Posterior vena cava (tissue), 2 donors: ENCODE measurements at regions not wholly inside any gene's neighbourhood (a gene's known extent, or its start where the extent isn't known, plus 50 kb on each side); places are given as distances from the start of the nearest gene placed in this dataset.
"Not testable (repeated sequence)": the region's sequence is repeated elsewhere in the genome, so short reads cannot be mapped to it uniquely, and the experiment has no call there.

ENCODE experiments used
- DNase-seq: peaks from one replicate; pipeline ENCODE4 v3.0.0-alpha.2; 2020; ENCODE audit warnings: low spot score
- intact Hi-C, 2 donors: fragments of 100-400 bp; cut with DNase I; formaldehyde crosslinking; loops; one replicate each; pipeline versions ENCODE4 v1.14.1 to v1.14.2; 2022 to 2023
- donor health status: DM: yes; HTN: yes; CAD: no.
- donor health status: DM: yes; HTN: yes; CAD: no.

DNA sequence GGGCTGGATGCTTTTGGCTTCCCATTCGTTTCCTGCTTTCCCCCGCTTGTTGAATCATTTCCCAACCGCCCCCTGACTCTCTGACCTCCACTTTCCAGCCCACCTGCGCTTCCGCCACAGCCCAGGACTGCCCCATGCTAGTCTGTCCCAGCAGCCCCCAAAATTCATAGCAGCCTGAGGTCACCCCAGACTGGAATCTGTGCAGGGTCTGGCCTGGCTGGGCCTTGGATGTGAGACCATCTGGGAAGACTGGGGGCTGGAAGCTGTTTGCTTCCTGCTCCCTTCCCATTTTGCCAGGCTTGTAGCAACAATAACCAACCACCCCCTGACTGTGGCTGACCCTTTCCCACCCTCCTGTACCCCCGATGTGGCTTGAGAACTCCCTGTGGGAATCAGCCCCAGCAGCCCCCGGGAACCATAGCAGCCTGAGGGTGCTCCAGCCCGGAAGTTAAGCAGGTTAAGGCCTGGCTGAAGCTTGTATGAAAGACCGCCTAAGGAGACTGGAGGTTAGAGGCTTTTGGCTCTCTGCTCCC, 2290.8 kb downstream of the TP53TG3F start:
- intact Hi-C loops, result no loop called here
- DNase-seq, result no peak

DNA sequence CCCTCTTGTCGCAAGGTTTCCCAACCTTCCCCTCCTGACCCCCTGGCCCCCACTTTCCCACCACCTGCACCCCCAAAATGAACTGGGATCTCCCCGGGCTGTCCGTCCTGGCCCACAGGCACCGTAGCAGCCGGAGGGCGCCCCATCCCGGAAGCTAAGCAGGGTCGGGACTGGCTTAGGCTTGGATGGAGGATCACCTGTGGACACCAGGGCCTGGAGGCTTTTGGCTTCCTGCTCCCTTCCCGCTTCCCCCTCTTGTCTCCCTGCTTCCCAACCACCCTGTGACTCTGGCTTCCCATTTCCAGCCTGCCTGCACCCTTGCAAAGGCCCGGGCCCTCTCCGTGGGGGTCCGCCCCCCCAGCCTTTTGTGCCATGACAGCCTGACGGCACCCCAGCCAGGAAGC, 2291.3 kb downstream of the TP53TG3F start:
- DNase-seq, result no peak
- intact Hi-C loops, result no loop called here

DNA sequence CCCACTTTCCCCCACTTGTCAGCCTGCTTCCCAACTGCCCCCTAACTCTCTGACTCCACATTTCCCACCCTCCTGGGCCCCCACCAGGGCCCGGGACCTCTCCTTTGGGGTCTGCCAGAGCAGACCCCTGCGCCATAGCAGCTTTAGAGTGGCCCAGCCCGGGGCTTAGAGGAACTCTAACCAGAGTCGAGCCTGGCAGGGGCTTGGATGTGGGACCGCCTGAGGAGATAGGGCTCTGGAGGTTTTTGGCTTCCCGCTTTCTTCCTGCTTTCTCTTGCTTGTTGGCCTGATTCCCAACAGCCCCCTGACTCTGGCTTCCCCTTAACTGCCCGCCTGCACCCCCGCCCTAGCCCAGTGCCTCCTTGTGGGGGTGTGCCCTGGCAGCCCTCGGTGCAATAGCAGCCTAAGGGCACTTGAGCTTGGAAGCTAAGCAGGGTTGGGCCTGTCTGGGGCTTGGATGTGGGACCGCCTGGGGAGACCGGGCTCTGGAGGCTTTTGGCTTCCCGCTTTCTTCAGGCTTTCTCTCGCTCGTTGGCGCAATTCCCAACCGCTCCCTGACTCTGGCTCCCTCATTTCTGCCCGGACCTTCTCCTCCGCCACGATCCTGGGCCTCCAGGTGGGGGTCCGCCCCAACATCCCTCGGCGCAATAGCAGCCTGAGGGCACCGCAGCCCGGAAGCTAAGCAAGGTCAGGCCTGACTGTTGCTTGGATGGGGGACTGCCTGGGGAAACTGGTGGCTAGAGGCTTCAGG, 2292.0 kb downstream of the TP53TG3F start:
- intact Hi-C loops, result no loop called here
- no peak for DNase-seq

DNA sequence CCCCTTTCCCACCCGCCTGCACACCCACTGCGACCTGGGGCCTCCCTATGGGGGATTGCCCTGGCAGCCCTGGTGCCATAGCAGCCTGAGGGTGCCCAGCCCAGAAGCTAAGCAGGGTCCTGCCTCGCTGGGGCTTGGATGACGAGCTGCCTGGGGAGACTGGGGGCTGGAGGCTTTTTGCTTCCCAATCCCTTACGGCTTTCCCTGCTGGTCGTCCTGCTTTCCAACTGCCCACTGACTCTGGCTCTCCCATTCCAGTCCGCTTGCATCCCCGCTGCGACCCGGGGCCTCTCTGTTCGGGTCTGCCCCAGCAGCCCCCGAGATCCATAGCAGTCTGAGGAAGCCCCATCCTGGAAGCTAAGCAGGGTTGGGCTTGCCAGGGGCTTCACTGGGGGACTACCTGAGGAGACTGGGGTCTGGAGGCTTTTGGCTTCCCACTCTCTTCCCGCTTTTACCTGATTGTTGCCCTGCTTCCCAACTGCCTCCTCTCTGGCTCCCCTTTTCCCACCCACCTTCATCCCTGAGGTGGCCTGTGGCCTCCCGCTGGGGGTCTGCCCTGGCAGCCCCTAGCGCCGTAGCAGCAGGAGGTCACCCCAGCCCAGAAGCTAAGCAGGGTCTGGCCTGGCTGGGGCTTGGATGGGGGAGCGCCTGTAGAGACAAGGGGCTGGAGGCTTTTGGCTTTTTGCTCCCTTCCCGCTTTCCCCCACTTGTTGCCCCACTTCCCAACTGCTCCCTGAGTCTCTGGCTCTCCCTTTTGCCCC, 2292.8 kb downstream of the TP53TG3F start:
- intact Hi-C loops, result no loop called here
- DNase-seq, result no peak

DNA sequence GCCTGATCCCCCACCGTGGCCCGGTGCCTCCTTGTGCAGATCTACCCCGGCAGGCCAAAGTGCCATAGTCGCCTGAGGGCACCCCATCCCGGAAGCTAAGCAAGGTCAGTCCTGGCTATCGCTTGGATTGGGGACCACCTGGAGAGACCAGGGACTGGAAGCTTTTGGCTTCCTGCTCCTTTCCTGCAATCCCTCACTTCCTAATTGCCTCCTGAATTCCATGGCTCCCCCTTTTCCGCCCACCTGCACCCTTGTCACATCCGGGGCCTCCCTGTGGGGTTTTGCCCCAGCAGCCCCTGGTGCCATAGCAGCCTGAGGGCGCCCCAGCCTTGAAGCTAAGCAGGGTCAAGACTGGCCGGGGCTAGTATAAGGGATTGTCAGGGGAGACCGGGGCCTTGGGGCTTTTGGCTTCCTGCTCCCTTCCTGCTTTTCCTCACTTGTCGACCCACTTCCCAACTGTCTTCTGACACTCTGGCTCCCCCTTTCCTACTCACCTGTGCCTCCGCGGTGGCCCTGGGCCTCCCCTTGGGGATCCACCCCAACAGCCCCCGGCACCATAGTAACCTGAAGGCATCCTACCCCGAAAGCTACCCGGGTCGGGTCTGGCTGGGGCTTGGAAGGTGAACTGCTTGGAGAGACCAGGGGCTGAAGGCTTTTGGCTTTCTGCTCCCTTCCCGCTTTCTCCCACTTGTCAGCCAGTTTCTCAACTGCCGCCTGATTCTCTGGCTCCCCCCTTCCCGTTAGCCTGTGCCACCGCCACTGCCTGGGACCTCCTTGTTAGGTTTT, 2293.6 kb downstream of the TP53TG3F start:
- DNase-seq, result peak; percentile 66
- intact Hi-C loops, result no loop called here

DNA sequence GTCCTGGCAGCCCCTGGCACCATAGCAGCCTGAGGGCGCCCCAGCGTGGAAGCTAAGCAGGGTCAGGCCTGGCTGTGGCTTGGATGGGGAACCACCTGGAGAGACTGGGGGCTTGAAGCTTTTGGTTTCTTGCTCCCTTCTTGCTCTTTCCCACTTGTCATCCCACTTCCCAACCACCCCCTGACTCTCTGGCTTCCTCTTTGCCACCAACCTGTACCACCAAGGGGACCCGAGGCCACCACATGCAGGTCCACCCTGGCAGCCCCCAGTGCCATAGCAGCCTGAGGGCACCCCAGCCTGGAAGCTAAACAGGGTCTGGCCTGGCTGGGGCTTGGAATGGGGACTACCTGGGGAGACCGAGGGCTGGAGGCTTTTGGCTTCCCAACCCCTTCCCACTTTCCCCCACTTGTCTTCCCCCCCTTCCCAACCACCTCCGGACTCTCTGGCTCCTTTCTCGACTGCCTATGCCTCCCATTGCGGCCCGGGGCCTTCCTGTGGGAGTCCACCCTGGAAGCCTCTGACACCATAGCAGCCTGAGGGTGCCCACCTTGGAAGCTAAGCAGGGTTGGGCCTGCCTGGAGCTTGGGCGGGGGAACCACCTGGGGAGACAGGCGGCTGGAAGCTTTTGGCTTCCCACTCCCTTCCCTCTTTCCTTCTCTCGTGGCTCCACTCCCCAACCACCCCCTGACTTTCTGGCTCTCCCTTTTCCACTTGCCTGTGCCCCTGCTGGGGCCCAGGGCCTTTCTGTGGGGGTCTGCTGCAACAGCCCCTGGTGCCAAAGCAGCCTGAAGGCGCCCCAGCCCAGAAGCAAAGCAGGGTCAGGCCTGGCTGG, 2294.4 kb downstream of the TP53TG3F start:
- peak; percentile 50 for DNase-seq
- intact Hi-C loops, result no loop called here

DNA sequence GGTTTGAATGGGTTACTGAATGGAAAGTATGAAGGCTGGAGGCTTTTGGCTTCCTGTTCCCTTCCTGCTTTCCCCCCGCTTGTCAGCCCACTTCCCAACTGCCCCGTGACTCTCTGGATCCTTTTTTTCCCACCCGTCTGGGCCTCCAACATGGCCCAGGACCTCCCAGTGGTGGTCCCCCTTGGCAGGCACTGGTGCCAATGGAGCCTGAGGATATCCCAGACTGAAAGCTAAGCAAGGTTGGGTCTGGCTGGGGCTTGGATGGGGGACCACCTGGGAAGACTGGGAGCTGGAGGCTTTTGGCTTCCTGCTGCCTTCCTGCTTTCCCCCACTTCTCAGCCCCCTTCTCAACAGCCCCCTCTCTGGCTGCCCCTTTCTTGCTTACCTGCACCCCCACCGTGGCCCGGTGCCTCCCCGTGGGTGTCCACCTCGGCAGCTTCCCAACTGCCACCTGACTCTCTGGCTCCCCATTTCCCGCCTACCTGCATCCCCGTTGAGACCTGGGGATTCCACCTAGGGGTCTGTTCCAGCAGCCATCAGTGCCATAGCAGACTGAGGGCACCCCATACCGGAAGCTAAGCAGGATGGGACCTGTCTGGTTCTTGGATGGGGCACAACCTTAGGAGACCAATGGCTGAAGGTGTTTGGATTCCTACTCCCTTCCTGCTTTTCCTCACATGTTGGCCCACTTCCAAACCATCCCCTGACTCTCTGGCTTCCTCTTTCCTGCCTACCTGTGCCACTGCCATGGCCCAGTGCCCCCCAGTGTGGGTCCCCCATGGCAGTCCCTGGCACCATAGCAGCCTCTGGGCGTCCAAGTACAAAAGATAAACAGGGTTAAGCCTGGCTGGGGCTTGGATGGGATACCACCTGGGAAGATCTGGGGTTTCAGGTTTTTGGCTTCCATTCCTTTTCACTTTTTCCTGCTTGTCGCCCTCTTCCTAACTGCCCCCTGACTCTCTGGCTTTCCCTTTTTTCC, 2295.3 kb downstream of the TP53TG3F start:
- peak; percentile 38 for DNase-seq
- intact Hi-C loops, result no loop called here

DNA sequence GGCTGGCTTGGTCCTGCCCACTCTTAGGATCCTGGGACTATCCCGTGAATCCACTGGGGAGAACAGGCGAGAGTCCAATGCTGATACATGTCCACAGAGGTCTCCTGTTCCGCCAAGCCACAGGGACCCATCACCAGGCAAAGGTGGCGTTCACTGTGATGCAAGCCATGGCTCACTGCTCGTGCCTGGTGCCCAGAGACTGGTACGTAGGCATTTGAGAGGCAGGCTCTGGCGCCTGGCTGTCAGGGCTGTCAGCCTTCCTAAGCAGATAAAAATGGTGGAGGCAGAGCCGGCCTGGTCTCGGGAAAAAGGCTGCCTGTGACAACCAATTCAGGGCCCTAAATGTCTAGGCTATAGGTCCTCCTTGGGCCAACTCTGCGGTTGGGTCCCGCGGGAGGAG, 2329.0 kb downstream of the TP53TG3F start:
- no peak for DNase-seq
- intact Hi-C loops, result no loop called here

DNA sequence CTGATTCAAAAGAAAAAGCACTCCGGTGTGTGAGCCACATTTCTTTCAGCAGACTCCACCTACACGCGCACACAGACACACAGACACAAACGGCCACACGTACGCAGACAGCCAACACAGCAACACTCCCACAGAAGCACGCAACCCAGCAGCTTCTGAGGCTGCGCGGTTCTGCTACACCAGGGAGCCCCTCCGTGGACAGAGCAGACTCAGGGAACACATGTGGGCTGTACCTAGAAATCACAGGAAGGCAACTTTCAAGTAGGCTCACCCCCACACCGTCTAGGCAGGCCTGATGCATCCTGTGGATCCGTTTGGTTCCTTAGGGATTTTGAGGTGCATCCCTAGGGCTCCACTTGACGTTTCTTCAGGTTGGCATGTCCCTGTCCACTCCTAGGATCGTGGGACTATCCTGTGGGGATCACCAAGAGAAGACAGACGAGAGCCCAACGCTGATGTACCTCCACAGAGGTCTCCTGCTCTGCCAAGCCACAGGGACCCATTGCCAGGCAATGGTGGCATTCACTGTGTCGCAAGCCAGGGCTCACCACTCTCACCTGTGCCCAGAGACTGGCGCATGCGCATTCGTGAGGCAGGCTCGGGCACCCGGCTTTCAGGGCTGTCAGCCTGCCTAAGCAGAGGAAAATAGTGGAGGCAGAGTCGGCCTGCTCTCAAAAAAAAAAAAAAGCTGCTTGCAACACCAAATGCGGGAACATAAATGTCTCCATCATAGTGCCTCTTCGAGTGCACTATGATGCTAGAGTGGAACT, 2333.3 kb downstream of the TP53TG3F start:
- intact Hi-C loops, result no loop called here

DNA sequence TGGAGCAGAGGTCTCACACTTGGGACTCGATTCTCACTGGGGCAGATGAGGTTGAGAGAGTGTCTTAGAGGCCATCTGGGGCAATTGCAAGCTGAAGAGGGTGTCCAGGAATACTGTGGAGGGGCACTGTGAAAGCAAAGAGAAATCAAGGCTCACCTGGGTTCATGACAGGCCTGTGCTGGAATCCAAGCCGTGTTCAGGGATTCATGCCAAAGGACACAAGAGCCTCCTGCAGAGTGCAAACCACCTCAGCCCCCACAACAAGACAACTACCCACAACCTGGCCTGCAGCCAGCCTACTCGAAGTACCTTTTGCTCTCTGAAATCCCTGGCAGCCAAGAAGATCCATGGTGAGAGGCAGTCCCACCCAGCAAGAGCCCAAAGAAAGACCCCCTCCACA, 2334.2 kb downstream of the TP53TG3F start:
- no peak for DNase-seq
- intact Hi-C loops, result no loop called here

More for the DNA sequence above, 2333.3 kb downstream of the TP53TG3F start:
- no peak for DNase-seq

DNA sequence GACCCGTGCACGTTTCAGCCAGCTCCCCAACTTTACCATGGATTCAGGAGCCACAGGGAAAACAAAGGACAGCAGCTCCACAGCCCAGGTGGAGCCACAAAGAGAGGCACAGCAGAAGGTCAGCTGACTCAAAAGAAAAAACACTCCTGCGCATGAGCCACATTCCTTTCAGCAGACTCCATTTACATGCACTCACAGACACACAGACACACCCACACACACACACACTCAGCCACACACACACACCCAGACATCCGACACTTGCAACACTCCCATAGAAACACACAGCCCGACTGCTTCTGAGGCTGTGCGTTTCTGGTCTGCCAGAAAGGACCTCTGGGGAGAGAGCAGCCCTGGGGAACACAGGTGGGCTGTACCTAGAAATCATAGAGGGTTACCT, 2335.5 kb downstream of the TP53TG3F start:
- intact Hi-C loops, result no loop called here
- no peak for DNase-seq

DNA sequence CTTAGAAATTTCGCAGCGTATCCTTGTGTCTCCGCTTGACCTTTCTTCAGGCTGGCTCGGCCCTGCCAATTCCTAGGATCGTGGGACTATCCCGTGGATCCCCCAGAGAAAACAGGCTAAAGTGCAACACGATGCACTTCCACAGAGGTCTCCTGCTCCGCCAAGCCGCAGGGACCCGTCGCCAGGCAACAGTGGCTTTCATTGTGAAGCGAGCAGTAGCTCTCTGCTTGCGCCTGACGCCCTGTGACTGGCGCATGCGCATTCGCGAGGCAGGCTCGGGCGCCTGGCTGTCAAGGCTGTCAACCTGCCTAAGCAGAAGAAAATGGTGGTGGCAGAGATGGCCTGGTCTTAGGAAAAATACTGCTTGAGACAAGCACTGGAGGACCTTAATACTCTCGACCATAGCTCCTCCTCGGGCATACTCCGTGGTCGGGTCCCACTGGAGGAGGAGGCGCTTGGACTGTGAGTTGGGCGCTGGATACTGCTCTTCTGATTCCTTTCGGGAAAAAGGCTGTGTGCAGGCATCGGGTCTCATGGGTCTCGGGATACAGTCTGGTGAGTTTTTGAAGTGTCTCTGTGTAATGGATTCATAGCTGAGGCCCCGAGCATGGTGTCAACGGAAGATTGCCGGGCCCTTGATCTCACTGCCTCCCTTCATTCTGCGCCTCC, 2336.1 kb downstream of the TP53TG3F start:
- intact Hi-C loops, result no loop called here
- DNase-seq, result peak; percentile 73

DNA sequence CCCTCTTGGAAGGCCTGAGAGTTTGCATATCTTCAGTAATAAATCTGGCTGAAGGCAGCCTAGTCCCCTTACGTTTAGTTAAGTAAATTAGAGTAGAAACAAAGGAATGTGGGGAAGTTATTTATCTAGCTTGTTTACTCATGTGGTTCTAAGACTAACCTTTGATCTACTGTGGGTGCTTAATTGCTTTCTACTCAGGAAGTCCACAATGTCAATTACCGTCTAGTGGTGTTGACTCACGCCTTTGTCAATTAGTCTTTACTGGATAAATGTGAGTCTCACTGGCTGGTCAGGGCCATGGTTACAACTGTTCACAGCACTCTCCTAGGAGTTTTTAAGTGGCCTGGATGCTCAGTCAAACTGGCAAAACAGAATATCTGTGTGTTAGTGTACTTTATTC, 2338.4 kb downstream of the TP53TG3F start:
- no peak for DNase-seq
- intact Hi-C loops, result no loop called here

DNA sequence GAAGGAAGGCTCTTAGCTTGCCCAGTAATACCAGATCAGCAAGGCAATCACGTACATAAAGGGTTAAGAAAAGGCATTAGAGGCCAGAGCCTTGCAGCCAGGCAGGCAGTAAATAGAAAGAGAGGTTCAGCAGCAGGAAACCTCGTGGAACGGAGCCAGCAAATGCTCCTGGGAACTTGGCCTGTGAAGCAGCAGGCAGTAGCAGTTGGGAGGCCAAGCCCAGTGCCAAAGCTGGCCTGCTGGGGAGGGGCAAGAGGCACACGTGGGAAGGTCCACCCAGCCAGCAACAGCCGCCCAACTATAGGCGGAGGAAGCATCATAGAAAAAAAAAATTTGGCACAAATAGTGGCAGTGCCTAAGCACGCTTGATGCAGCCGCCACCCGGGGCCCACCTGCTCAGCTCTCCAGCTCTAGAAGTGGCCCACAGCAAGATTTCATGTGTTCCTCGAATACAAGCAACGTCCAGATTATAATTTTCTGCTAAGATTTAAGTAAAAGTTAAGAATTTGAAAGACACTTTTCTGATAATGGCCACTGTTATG, 2339.5 kb downstream of the TP53TG3F start:
- DNase-seq, result no peak
- intact Hi-C loops, result no loop called here

DNA sequence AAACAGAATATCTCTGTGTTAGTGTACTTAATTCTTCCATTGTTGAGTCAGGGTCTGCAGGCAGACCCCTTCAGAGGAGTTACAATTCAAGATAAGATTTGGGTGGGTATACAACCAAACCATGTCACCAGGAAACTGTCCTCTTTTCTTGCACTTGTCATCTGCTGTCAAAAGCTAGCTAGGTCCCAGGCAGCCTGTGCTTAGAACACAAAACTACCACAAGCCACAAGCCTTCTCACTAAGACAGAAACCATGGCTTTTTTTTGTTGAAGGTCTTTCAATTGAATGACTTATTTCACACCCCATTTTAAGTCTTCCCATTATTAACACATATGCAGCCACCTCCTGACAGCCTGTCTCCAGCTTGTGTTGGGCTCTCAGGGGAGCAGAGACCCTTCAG, 2345.1 kb downstream of the TP53TG3F start:
- intact Hi-C loops, DNase-seq: not testable (repeated sequence)

DNA sequence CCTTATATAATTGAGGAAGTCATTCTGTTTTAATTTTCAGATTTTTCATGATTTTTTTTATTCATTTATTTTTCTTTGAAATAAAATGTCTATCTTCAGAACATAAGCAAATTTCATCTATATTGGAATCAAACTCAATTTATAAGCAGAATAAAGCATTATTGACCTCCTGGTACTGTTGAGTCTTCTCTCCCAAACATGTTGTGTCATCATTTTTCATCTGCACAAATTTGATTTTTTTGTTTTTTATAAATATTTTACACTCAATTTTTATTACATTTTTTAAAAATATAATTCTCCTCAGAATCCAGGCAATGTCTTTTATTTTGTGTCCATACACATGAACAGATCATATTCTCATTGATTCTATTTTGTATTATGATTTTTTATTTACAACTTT, 2363.9 kb downstream of the TP53TG3F start:
- no peak for DNase-seq
- intact Hi-C loops, result no loop called here
